H1 (cell line): ENCODE measurements at regions not wholly inside any gene's neighbourhood (a gene's known extent, or its start where the extent isn't known, plus 50 kb on each side); places are given as distances from the start of the nearest gene placed in this dataset.

Source experiments
- CTCF ChIA-PET: fragments of 300-600 bp; sonication (Branson Sonifier 250); formaldehyde crosslinking; loops from one replicate; lab custom pipeline; 2021; ENCODE audit not compliant: partially characterized antibody; lab: Charles Lee
- POLR2A ChIA-PET: fragments of 300-600 bp; sonication (Branson Sonifier 250); formaldehyde crosslinking; loops from one replicate; lab custom pipeline; 2021; ENCODE audit warnings: inconsistent platforms; ENCODE audit not compliant: partially characterized antibody; lab: Charles Lee
- DNase-seq, 2 experiments: peaks; one replicate each; pipeline versions ENCODE4 v3.0.0 to v3.0.0-alpha.2; 2010 to 2022; ENCODE audit warnings: low spot score in 2 of 2, low read depth in 1 of 2, mixed read lengths in 1 of 2
- FAIRE-seq: peaks from 2 replicates; lab custom pipeline; 2011; peaks lifted over from hg19 to GRCh38; lab: Jason Lieb, UNC
- H2AFZ ChIP-seq: 2 replicates; pipeline ENCODE4 v1.8.1; 2012; ENCODE audit warnings: low read length, inconsistent platforms
- H2AK5ac ChIP-seq: 2 replicates; pipeline ENCODE4 v1.6.1; 2013; ENCODE audit warnings: low read depth, low read length
- H2BK120ac ChIP-seq: replicated peaks from 2 replicates; pipeline ENCODE3; 2013; ENCODE audit warnings: low read depth, low read length, inconsistent platforms
- H2BK12ac ChIP-seq: 2 replicates; pipeline ENCODE4 v1.6.1; 2013; ENCODE audit warnings: low read depth, low read length
- H2BK15ac ChIP-seq: 2 replicates; pipeline ENCODE4 v1.6.1; 2013; ENCODE audit warnings: low read length
- H2BK20ac ChIP-seq: 2 replicates; pipeline ENCODE4 v1.6.1; 2013; ENCODE audit warnings: low read length
- H2BK5ac ChIP-seq: 2 replicates; pipeline ENCODE4 v1.6.1; 2013; ENCODE audit warnings: low read depth, low read length
- H3K14ac ChIP-seq: 2 replicates; pipeline ENCODE4 v1.6.1; 2013; ENCODE audit warnings: inconsistent platforms; ENCODE audit not compliant: insufficient read length
- H3K18ac ChIP-seq: 2 replicates; pipeline ENCODE4 v1.6.1; 2013; ENCODE audit warnings: low read length; ENCODE audit errors: extremely low read depth
- H3K23ac ChIP-seq: 2 replicates; pipeline ENCODE4 v1.6.1; 2013; ENCODE audit warnings: inconsistent platforms; ENCODE audit not compliant: insufficient read length
- H3K23me2 ChIP-seq: 2 replicates; pipeline ENCODE4 v1.6.1; 2013; ENCODE audit warnings: low read depth, low read length
- H3K27ac ChIP-seq: 2 replicates; pipeline ENCODE4 v1.6.1; 2011; ENCODE audit warnings: low read depth, low read length, inconsistent platforms
- H3K27me3 ChIP-seq, 4 experiments: replicated peaks in 1 of 4; 1 replicate in 1 of 4; 2 replicates in 3 of 4; pipeline versions ENCODE4 v1.6.1 to v1.8.1; 2011 to 2013; ENCODE audit warnings: low read length in 3 of 4, mild to moderate bottlenecking in 3 of 4, inconsistent platforms in 2 of 4, mixed read lengths in 2 of 4, moderate library complexity in 1 of 4; ENCODE audit not compliant: control insufficient read depth in 3 of 4, insufficient read depth in 3 of 4; ENCODE audit errors: extremely low read depth in 1 of 4
- H3K36me3 ChIP-seq, 4 experiments: 2 replicates each; pipeline versions ENCODE4 v1.6.1 to v1.8.1; 2011 to 2013; ENCODE audit warnings: mild to moderate bottlenecking in 4 of 4, low read length in 3 of 4, moderate library complexity in 2 of 4, control low read depth in 1 of 4, inconsistent platforms in 1 of 4; ENCODE audit not compliant: insufficient read depth in 4 of 4, control insufficient read depth in 2 of 4
- H3K4ac ChIP-seq: replicated peaks from 2 replicates; pipeline ENCODE3; 2013; ENCODE audit warnings: low read length, low read depth, mixed read lengths, inconsistent platforms; ENCODE audit not compliant: insufficient read length
- H3K4me1 ChIP-seq, 4 experiments: replicated peaks in 1 of 4; 1 replicate in 1 of 4; 2 replicates in 3 of 4; pipeline versions ENCODE4 v1.6.1 to v1.8.1; 2011 to 2013; ENCODE audit warnings: low read length in 3 of 4, inconsistent platforms in 2 of 4, mixed read lengths in 1 of 4; ENCODE audit not compliant: insufficient read depth in 4 of 4, control insufficient read depth in 3 of 4
- H3K4me2 ChIP-seq, 2 experiments: 2 replicates each; pipeline versions ENCODE4 v1.6.1 to v1.8.1; 2011 to 2013; ENCODE audit warnings: low read depth in 2 of 2, low read length in 2 of 2, control low read depth in 1 of 2, inconsistent platforms in 1 of 2, mild to moderate bottlenecking in 1 of 2; ENCODE audit not compliant: insufficient read depth in 1 of 2
- H3K4me3 ChIP-seq, 4 experiments: fragments of 200-600, 300-600 bp in 1 of 4; sonication (generic), shearing (Covaris generic), sonication (Bioruptor Twin) in 1 of 4; 2 replicates each; pipeline versions ENCODE4 v1.5.1 to v1.8.1; 2011 to 2016; ENCODE audit warnings: low read length in 4 of 4, low read depth in 3 of 4, control low read depth in 2 of 4, inconsistent platforms in 2 of 4, mild to moderate bottlenecking in 2 of 4, mixed read lengths in 1 of 4, moderate library complexity in 1 of 4; ENCODE audit not compliant: insufficient read depth in 2 of 4; ENCODE audit errors: extremely low read depth in 1 of 4
- H3K56ac ChIP-seq: replicated peaks from 2 replicates; pipeline ENCODE3; 2013; ENCODE audit warnings: low read depth, mild to moderate bottlenecking, mixed read lengths, low read length, inconsistent platforms; ENCODE audit not compliant: insufficient read length
- H3K79me1 ChIP-seq: 2 replicates; pipeline ENCODE4 v1.6.1; 2013; ENCODE audit warnings: low read depth, low read length, control low read depth
- H3K79me2 ChIP-seq, 2 experiments: 2 replicates each; pipeline versions ENCODE4 v1.6.1 to v1.8.1; 2012 to 2013; ENCODE audit warnings: low read length in 2 of 2, mild to moderate bottlenecking in 2 of 2, inconsistent platforms in 1 of 2; ENCODE audit not compliant: insufficient read depth in 2 of 2, control insufficient read depth in 1 of 2
- H3K9ac ChIP-seq, 4 experiments: replicated peaks in 1 of 4; 1 replicate in 1 of 4; 2 replicates in 3 of 4; pipeline versions ENCODE4 v1.6.1 to v1.8.1; 2011 to 2013; ENCODE audit warnings: low read depth in 3 of 4, low read length in 3 of 4, control low read depth in 2 of 4, mild to moderate bottlenecking in 2 of 4, moderate library complexity in 2 of 4, inconsistent platforms in 1 of 4; ENCODE audit errors: extremely low read depth in 1 of 4
- H3K9me3 ChIP-seq, 2 experiments: 2 replicates each; pipeline versions ENCODE4 v1.6.1 to v1.8.1; 2012 to 2013; ENCODE audit warnings: mild to moderate bottlenecking in 2 of 2, moderate library complexity in 2 of 2, control low read depth in 1 of 2, inconsistent platforms in 1 of 2, low read depth in 1 of 2, low read length in 1 of 2, mixed read lengths in 1 of 2; ENCODE audit not compliant: insufficient read depth in 2 of 2
- H4K20me1 ChIP-seq, 2 experiments: replicated peaks in 1 of 2; 2 replicates each; pipeline versions ENCODE3 to v1.8.1; 2011 to 2013; ENCODE audit warnings: inconsistent platforms in 2 of 2, low read length in 2 of 2, mild to moderate bottlenecking in 1 of 2; ENCODE audit not compliant: insufficient read depth in 2 of 2, control insufficient read depth in 1 of 2
- H4K5ac ChIP-seq: 2 replicates; pipeline ENCODE4 v1.6.1; 2013; ENCODE audit warnings: low read length, low read depth, mixed read lengths, inconsistent platforms; ENCODE audit not compliant: insufficient read length
- H4K8ac ChIP-seq: 2 replicates; pipeline ENCODE4 v1.8.0; 2013; ENCODE audit warnings: mild to moderate bottlenecking, moderate library complexity, low read length, inconsistent platforms; ENCODE audit not compliant: insufficient read depth; ENCODE audit errors: extremely low read depth
- H4K91ac ChIP-seq: replicated peaks from 2 replicates; pipeline ENCODE3; 2013; ENCODE audit warnings: low read length, mixed read lengths, inconsistent platforms; ENCODE audit not compliant: insufficient read length
- BACH1 ChIP-seq: IDR thresholded peaks from 2 replicates; pipeline ENCODE4 v1.6.1; 2012; ENCODE audit warnings: low read length, improper control_type of control experiment
- CTBP2 ChIP-seq: IDR thresholded peaks from 2 replicates; pipeline ENCODE4 v1.7.0; 2011; ENCODE audit warnings: borderline replicate concordance, mild to moderate bottlenecking, moderate library complexity, mixed read lengths, low read length; ENCODE audit not compliant: insufficient read depth, insufficient read length
- SP4 ChIP-seq: IDR thresholded peaks from 2 replicates; pipeline ENCODE4 v1.6.1; 2012; ENCODE audit warnings: low read length, inconsistent platforms
- TCF12 ChIP-seq: IDR thresholded peaks from 2 replicates; pipeline ENCODE4 v1.6.1; 2011; ENCODE audit warnings: low read depth, mild to moderate bottlenecking, low read length
- WGBS, 2 experiments: shearing (Covaris generic) in 1 of 2; methylation state at CpG; one replicate each; pipeline versions ENCODE4 v1.1.6 to v1.1.7; 2013 to 2015; ENCODE audit warnings: low lambda C conversion rate in 2 of 2, mixed read lengths in 2 of 2, inconsistent platforms in 1 of 2, low coverage in 1 of 2, missing lambda C conversion rate in 1 of 2; ENCODE audit not compliant: insufficient replicate concordance in 2 of 2, insufficient coverage in 1 of 2, insufficient read length in 1 of 2; ENCODE audit errors: extremely low coverage in 1 of 2, missing lambda C conversion rate in 1 of 2; 5-methylcytosine and 5-hydroxymethylcytosine counted together

- Histone ChIP-seq H3K56ac (no peak overlapping the region), H2BK120ac (no peak overlapping the region), H3K27ac (no peak overlapping the region), H2BK20ac (no peak overlapping the region), H4K20me1 (no peaks in the 10 kb centered on the region), H3K23ac (no peak overlapping the region), H2AK5ac (no peak overlapping the region), H4K5ac (no peak overlapping the region), H2BK15ac (no peak overlapping the region), H2BK12ac (no peak overlapping the region), H3K14ac (no peak overlapping the region), H4K8ac (no peak overlapping the region), H2AFZ (no peak overlapping the region), H3K18ac (no peak overlapping the region), H3K36me3 (no peaks in the 10 kb centered on the region), H3K79me1 (no peaks in the 10 kb centered on the region), H3K4me2 (no peak overlapping the region), H3K4me3 (no peak overlapping the region; a peak in 1 of 8 replicates), H3K27me3 (no peaks in the 10 kb centered on the region), H2BK5ac (no peak overlapping the region), H3K9me3 (no peaks in the 10 kb centered on the region), H3K23me2 (no peaks in the 10 kb centered on the region), H3K9ac (no peak overlapping the region), H3K4ac (no peak overlapping the region), H3K79me2 (no peaks in the 10 kb centered on the region), H4K91ac (no peak overlapping the region), H3K4me1 (no peaks in the 10 kb centered on the region)
- POLR2A ChIA-PET: no interaction called here
- FAIRE-seq (no peak), DNase-seq (no peak)
- TF ChIP-seq CTBP2: no peak
- no peak for TF ChIP-seq SP4
- no peak for TF ChIP-seq BACH1
- no peak for TF ChIP-seq TCF12
- WGBS, 2 experiments: 71% methylated on average over 11 of the region's 11 CpGs; no CpG with 5 or more reads in 1 of the 2 experiments
- CTCF ChIA-PET: interaction anchor here (0.7 to 3.2 kb wide), 38 partner anchors 8 to 779 kb away, joined by 3 to 19 read pairs (median 4); no protein-coding TSS in a partner anchor
Observed at GRCh38 chr1:30110846-30111245, 612.5 kb downstream of the MATN1 start.
